Vagina (tissue), 2 donors: ENCODE measurements at regions not wholly inside any gene's neighbourhood (a gene's known extent, or its start where the extent isn't known, plus 50 kb on each side); places are given as distances from the start of the nearest gene placed in this dataset.

Experiments used
- CTCF ChIP-seq, 3 experiments: fragments of 450-650 bp in 2 of 3; fragments of 200-600 bp in 1 of 3; sonication (generic) in 1 of 3; IDR thresholded peaks; one replicate each; pipeline ENCODE4 v1.5.1; 2017 to 2019; ENCODE audit warnings: antibody characterized with exemption in 3 of 3, mild to moderate bottlenecking in 2 of 3, moderate library complexity in 2 of 3
- POLR2A ChIP-seq, 2 donors: fragments of 450-650 bp; IDR thresholded peaks; one replicate each; pipeline ENCODE4 v1.6.1; 2017; ENCODE audit warnings: antibody characterized with exemption in 2 of 2, mild to moderate bottlenecking in 2 of 2, moderate library complexity in 2 of 2
- POLR2AphosphoS5 ChIP-seq, 2 donors: sonication (generic); formaldehyde crosslinking; IDR thresholded peaks; one replicate each; pipeline ENCODE4 v1.9.0; 2017; ENCODE audit warnings: antibody characterized with exemption in 2 of 2, mild to moderate bottlenecking in 2 of 2, low read depth in 1 of 2; ENCODE audit not compliant: insufficient read depth in 1 of 2

GRCh38 chr1:235013512-235013911 is 115.1 kb downstream of the TOMM20 start:
- no peak for TF ChIP-seq CTCF (IDR thresholded peaks at IDR 0.05)
- TF ChIP-seq POLR2A (IDR thresholded peaks at IDR 0.05): no peak
- TF ChIP-seq POLR2AphosphoS5 (IDR thresholded peaks at IDR 0.05; ENCODE audit: insufficient read depth in 1 of 2, low read depth in 1 of 2): no peak
